Liver (tissue), 3 donors: ENCODE measurements at regions not wholly inside any gene's neighbourhood (a gene's known extent, or its start where the extent isn't known, plus 50 kb on each side); places are given as distances from the start of the nearest gene placed in this dataset.

Experiments
- EGR1 ChIP-seq, 2 donors: IDR thresholded peaks; 2 replicates each; pipeline ENCODE4 v1.6.1; 2016 to 2018; ENCODE audit warnings: antibody characterized with exemption in 2 of 2, low read depth in 2 of 2
- FOXA1 ChIP-seq: IDR thresholded peaks from 2 replicates; pipeline ENCODE4 v1.6.1; 2016; ENCODE audit warnings: antibody characterized with exemption
- GABPA ChIP-seq, 2 donors: IDR thresholded peaks in 1 of 2; conservative IDR thresholded peaks in 1 of 2; 2 replicates each; pipeline ENCODE4 v1.6.1; 2016; ENCODE audit warnings: antibody characterized with exemption in 2 of 2, mild to moderate bottlenecking in 1 of 2, moderate library complexity in 1 of 2
- RAD21 ChIP-seq, 2 donors: IDR thresholded peaks; 2 replicates each; pipeline ENCODE4 v1.6.1; 2016; ENCODE audit warnings: antibody characterized with exemption in 2 of 2, mild to moderate bottlenecking in 2 of 2
- RXRA ChIP-seq, 2 donors: IDR thresholded peaks; 2 replicates each; pipeline ENCODE4 v1.6.1; 2017 to 2018; ENCODE audit warnings: antibody characterized with exemption in 2 of 2, mild to moderate bottlenecking in 1 of 2
- SP1 ChIP-seq: IDR thresholded peaks from 2 replicates; pipeline ENCODE4 v1.6.1; 2018; ENCODE audit warnings: antibody characterized with exemption, mild to moderate bottlenecking
- TAF1 ChIP-seq: conservative IDR thresholded peaks from 2 replicates; pipeline ENCODE4 v1.6.1; 2016; ENCODE audit warnings: antibody characterized with exemption, mild to moderate bottlenecking
- YY1 ChIP-seq: IDR thresholded peaks from 2 replicates; pipeline ENCODE4 v1.6.1; 2016; ENCODE audit warnings: antibody characterized with exemption, mild to moderate bottlenecking
- TF ChIP-seq, protein P1 (sequence below): IDR thresholded peaks from 2 replicates; pipeline ENCODE4 v1.6.1; 2016; ENCODE audit warnings: antibody characterized with exemption, mild to moderate bottlenecking
- TF ChIP-seq, protein P2 (sequence below): IDR thresholded peaks from 2 replicates; pipeline ENCODE4 v1.6.1; 2016; ENCODE audit warnings: antibody characterized with exemption
- TF ChIP-seq, protein P3 (sequence below): IDR thresholded peaks from 2 replicates; pipeline ENCODE4 v1.6.1; 2016; ENCODE audit warnings: antibody characterized with exemption
- TF ChIP-seq, protein P4 (sequence below): fragments of 150-350 bp; IDR thresholded peaks from 2 replicates; pipeline ENCODE4 v1.5.1; 2017; ENCODE audit warnings: improper control_type of control experiment, low read depth, low read length; ENCODE audit not compliant: missing input control
- TF ChIP-seq, protein P5 (sequence below): IDR thresholded peaks from 2 replicates; pipeline ENCODE4 v1.6.1; 2016; ENCODE audit warnings: antibody characterized with exemption
- donor health status: healthy.
- donor health status: healthy.

DNA sequence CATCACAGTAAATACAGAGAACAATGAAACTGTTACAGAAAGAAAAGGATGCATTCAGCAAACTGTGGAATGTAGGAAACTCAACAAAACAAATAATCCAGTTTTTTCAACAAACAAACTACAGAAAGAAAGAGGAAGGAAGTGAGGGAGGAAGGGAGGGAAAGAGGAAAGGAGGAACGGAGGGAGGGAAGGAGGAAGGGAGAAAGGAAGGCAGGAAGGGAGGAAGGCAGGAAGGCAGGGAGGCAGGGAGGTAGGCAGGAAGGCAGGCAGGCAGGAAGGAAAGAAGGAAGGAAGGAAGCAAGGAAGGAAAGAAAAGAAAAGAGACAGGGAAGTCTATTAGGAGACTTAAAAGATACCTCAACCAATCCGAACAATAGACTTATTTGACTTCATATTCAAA is 135.7 kb downstream of the EFHB start:
- TF ChIP-seq, protein P1, sequence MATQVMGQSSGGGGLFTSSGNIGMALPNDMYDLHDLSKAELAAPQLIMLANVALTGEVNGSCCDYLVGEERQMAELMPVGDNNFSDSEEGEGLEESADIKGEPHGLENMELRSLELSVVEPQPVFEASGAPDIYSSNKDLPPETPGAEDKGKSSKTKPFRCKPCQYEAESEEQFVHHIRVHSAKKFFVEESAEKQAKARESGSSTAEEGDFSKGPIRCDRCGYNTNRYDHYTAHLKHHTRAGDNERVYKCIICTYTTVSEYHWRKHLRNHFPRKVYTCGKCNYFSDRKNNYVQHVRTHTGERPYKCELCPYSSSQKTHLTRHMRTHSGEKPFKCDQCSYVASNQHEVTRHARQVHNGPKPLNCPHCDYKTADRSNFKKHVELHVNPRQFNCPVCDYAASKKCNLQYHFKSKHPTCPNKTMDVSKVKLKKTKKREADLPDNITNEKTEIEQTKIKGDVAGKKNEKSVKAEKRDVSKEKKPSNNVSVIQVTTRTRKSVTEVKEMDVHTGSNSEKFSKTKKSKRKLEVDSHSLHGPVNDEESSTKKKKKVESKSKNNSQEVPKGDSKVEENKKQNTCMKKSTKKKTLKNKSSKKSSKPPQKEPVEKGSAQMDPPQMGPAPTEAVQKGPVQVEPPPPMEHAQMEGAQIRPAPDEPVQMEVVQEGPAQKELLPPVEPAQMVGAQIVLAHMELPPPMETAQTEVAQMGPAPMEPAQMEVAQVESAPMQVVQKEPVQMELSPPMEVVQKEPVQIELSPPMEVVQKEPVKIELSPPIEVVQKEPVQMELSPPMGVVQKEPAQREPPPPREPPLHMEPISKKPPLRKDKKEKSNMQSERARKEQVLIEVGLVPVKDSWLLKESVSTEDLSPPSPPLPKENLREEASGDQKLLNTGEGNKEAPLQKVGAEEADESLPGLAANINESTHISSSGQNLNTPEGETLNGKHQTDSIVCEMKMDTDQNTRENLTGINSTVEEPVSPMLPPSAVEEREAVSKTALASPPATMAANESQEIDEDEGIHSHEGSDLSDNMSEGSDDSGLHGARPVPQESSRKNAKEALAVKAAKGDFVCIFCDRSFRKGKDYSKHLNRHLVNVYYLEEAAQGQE, result no peak
- TF ChIP-seq, protein P2, sequence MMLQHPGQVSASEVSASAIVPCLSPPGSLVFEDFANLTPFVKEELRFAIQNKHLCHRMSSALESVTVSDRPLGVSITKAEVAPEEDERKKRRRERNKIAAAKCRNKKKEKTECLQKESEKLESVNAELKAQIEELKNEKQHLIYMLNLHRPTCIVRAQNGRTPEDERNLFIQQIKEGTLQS, result no peak
- TF ChIP-seq YY1 (no peak), RXRA (IDR thresholded peaks at IDR 0.05) (no peak), TAF1 (no peak), RAD21 (IDR thresholded peaks at IDR 0.05) (no peak), EGR1 (IDR thresholded peaks at IDR 0.05; ENCODE audit: low read depth in 2 of 2) (no peak), SP1 (no peak), GABPA (IDR thresholded peaks at IDR 0.05 in 1 of 2, conservative IDR thresholded peaks at IDR 0.05 in 1 of 2) (no peak), FOXA1 (no peak)
- TF ChIP-seq, protein P3, sequence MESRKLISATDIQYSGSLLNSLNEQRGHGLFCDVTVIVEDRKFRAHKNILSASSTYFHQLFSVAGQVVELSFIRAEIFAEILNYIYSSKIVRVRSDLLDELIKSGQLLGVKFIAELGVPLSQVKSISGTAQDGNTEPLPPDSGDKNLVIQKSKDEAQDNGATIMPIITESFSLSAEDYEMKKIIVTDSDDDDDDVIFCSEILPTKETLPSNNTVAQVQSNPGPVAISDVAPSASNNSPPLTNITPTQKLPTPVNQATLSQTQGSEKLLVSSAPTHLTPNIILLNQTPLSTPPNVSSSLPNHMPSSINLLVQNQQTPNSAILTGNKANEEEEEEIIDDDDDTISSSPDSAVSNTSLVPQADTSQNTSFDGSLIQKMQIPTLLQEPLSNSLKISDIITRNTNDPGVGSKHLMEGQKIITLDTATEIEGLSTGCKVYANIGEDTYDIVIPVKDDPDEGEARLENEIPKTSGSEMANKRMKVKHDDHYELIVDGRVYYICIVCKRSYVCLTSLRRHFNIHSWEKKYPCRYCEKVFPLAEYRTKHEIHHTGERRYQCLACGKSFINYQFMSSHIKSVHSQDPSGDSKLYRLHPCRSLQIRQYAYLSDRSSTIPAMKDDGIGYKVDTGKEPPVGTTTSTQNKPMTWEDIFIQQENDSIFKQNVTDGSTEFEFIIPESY, result no peak
- TF ChIP-seq, protein P4, sequence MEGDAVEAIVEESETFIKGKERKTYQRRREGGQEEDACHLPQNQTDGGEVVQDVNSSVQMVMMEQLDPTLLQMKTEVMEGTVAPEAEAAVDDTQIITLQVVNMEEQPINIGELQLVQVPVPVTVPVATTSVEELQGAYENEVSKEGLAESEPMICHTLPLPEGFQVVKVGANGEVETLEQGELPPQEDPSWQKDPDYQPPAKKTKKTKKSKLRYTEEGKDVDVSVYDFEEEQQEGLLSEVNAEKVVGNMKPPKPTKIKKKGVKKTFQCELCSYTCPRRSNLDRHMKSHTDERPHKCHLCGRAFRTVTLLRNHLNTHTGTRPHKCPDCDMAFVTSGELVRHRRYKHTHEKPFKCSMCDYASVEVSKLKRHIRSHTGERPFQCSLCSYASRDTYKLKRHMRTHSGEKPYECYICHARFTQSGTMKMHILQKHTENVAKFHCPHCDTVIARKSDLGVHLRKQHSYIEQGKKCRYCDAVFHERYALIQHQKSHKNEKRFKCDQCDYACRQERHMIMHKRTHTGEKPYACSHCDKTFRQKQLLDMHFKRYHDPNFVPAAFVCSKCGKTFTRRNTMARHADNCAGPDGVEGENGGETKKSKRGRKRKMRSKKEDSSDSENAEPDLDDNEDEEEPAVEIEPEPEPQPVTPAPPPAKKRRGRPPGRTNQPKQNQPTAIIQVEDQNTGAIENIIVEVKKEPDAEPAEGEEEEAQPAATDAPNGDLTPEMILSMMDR, result no peak
- TF ChIP-seq, protein P5, sequence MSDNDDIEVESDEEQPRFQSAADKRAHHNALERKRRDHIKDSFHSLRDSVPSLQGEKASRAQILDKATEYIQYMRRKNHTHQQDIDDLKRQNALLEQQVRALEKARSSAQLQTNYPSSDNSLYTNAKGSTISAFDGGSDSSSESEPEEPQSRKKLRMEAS, result no peak
